K562 (cell line): ENCODE measurements at regions not wholly inside any gene's neighbourhood (a gene's known extent, or its start where the extent isn't known, plus 50 kb on each side); places are given as distances from the start of the nearest gene placed in this dataset.

Experiments
- BRD4 ChIP-seq: fragments of 200-600 bp; sonication (generic); IDR thresholded peaks from 2 replicates; pipeline ENCODE4 v1.6.1; 2017; ENCODE audit warnings: inconsistent platforms
- CREM ChIP-seq: IDR thresholded peaks from 2 replicates; pipeline ENCODE4 v1.6.1; 2014; ENCODE audit warnings: antibody characterized with exemption, low read depth
- FOXJ3 ChIP-seq: sonication (generic); formaldehyde crosslinking; IDR thresholded peaks from 2 replicates; pipeline ENCODE4 v1.4.0; 2020; ENCODE audit warnings: mild to moderate bottlenecking, missing genetic modification reagents
- FOXM1 ChIP-seq, 2 experiments: fragments of 450-650 bp in 1 of 2; sonication (generic) in 1 of 2; formaldehyde crosslinking in 1 of 2; IDR thresholded peaks; 2 replicates each; pipeline versions ENCODE4 v1.6.1 to v1.9.0; 2017 to 2022; ENCODE audit warnings: low read depth in 2 of 2, mild to moderate bottlenecking in 2 of 2, missing genetic modification reagents in 1 of 2, moderate library complexity in 1 of 2
- GABPB2 ChIP-seq: fragments of 250-450 bp; sonication (Bioruptor Pico); conservative IDR thresholded peaks from 2 replicates; pipeline ENCODE4 v1.5.1; 2021; ENCODE audit warnings: mild to moderate bottlenecking
- HEY1 ChIP-seq: fragments of 250-450 bp; sonication (Bioruptor Pico); IDR thresholded peaks from 2 replicates; pipeline ENCODE4 v1.5.0; 2020; ENCODE audit warnings: mild to moderate bottlenecking, moderate library complexity, borderline replicate concordance
- POLR2A ChIP-seq: fragments of 450-650 bp; conservative IDR thresholded peaks from 2 replicates; pipeline ENCODE4 v1.6.1; 2016
- SMAD3 ChIP-seq: fragments of 450-650 bp; formaldehyde crosslinking; conservative IDR thresholded peaks from 2 replicates; pipeline ENCODE4 v1.4.0; 2020; ENCODE audit warnings: mild to moderate bottlenecking
- TCF7L2 ChIP-seq: fragments of 150-350 bp; IDR thresholded peaks from 2 replicates; pipeline ENCODE4 v1.6.1; 2016; ENCODE audit warnings: low read depth, mild to moderate bottlenecking, low read length, moderate library complexity
- TF ChIP-seq, protein P1 (sequence below), 3 experiments: IDR thresholded peaks in 2 of 3; conservative IDR thresholded peaks in 1 of 3; 2 replicates each; pipeline ENCODE4 v1.5.1; 2011 to 2012; ENCODE audit warnings: low read length in 3 of 3, mild to moderate bottlenecking in 3 of 3, control low read depth in 2 of 3, improper control_type of control experiment in 1 of 3, inconsistent platforms in 1 of 3, low read depth in 1 of 3, mixed read lengths in 1 of 3, moderate library complexity in 1 of 3; ENCODE audit not compliant: insufficient read depth in 2 of 3

GRCh38 chr6:168968228-168968627, 285.4 kb downstream of the THBS2 start:
- no peak for TF ChIP-seq TCF7L2
- TF ChIP-seq, protein P1, sequence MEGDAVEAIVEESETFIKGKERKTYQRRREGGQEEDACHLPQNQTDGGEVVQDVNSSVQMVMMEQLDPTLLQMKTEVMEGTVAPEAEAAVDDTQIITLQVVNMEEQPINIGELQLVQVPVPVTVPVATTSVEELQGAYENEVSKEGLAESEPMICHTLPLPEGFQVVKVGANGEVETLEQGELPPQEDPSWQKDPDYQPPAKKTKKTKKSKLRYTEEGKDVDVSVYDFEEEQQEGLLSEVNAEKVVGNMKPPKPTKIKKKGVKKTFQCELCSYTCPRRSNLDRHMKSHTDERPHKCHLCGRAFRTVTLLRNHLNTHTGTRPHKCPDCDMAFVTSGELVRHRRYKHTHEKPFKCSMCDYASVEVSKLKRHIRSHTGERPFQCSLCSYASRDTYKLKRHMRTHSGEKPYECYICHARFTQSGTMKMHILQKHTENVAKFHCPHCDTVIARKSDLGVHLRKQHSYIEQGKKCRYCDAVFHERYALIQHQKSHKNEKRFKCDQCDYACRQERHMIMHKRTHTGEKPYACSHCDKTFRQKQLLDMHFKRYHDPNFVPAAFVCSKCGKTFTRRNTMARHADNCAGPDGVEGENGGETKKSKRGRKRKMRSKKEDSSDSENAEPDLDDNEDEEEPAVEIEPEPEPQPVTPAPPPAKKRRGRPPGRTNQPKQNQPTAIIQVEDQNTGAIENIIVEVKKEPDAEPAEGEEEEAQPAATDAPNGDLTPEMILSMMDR (IDR thresholded peaks at IDR 0.05 in 2 of 3, conservative IDR thresholded peaks at IDR 0.05 in 1 of 3; ENCODE audit: insufficient read depth in 2 of 3, low read depth in 1 of 3, low read length in 3 of 3), result no peak
- TF ChIP-seq CREM, result no peak
- no peak for TF ChIP-seq POLR2A
- TF ChIP-seq BRD4, result no peak
- TF ChIP-seq GABPB2 (CRISPR knock-in tag), result no peak
- no peak for TF ChIP-seq SMAD3 (CRISPR knock-in tag)
- no peak for TF ChIP-seq HEY1 (CRISPR knock-in tag)
- no peak for TF ChIP-seq FOXJ3 (CRISPR knock-in tag)
- no peak for TF ChIP-seq FOXM1 (IDR thresholded peaks at IDR 0.05; ENCODE audit: low read depth)
- TF ChIP-seq FOXM1 (CRISPR knock-in tag; IDR thresholded peaks at IDR 0.05; ENCODE audit: low read depth), result no peak
